ENCODE measurements at regions not wholly inside any gene's neighbourhood (a gene's known extent, or its start where the extent isn't known, plus 50 kb on each side); places are given as distances from the start of the nearest gene placed in this dataset.
A peak's percentile ranks its signal among the peaks of the same experiment; 100 is the strongest.

- H3K9me3 ChIP-seq (replicated peaks; ENCODE audit: control insufficient read depth, insufficient read depth, low read length) = no peaks in the 10 kb centered on the region
- TF ChIP-seq FOS (IDR thresholded peaks at IDR 0.05; ENCODE audit: borderline replicate concordance, insufficient read depth, low read length) (no peak), EZH2 (IDR thresholded peaks at IDR 0.05; ENCODE audit: borderline replicate concordance, low read depth, low read length, severe bottlenecking) (no peak), POLR2AphosphoS5 (IDR thresholded peaks at IDR 0.05; ENCODE audit: insufficient read depth, low read depth, low read length) (no peak), MYC (IDR thresholded peaks at IDR 0.05; ENCODE audit: low read depth, low read length) (no peak)
- intact Hi-C loops (cut with micrococcal nuclease) = no loop called here
- H3K4me3 ChIP-seq (replicated peaks in 1 of 3; ENCODE audit: insufficient read depth in 1 of 3, low read depth in 1 of 3, low read length in 3 of 3) = no peak overlapping the region
- CTCF ChIA-PET = no interaction called here
- H3K4me1 ChIP-seq (ENCODE audit: control insufficient read depth, extremely low read depth, insufficient read depth, low read length) = peaks cover 11% of the 10 kb centered on the region
- no peaks in the 10 kb centered on the region for H3K27me3 ChIP-seq (ENCODE audit: control insufficient read depth in 2 of 2, insufficient read depth in 2 of 2, low read length in 2 of 2)
- no peaks in the 10 kb centered on the region for H3K9me1 ChIP-seq (replicated peaks; ENCODE audit: control insufficient read depth, extremely low read depth, insufficient read depth, low read length)
- H3K4me2 ChIP-seq (ENCODE audit: insufficient read depth, low read length) = no peak overlapping the region
- DNase-seq (ENCODE audit: low read depth, low spot score) (no peak), FAIRE-seq (no peak)
- no peak overlapping the region for H2AFZ ChIP-seq (ENCODE audit: low read depth, low read length)
- no peaks in the 10 kb centered on the region for H3K36me3 ChIP-seq (ENCODE audit: control insufficient read depth in 2 of 2, extremely low read depth in 1 of 2, insufficient read depth in 2 of 2, low read length in 2 of 2)
- POLR2A ChIA-PET = no interaction called here
- H3K79me2 ChIP-seq (ENCODE audit: control insufficient read depth, insufficient read depth, low read length) = no peaks in the 10 kb centered on the region
- H4K20me1 ChIP-seq (replicated peaks; ENCODE audit: control insufficient read depth, extremely low read depth, insufficient read depth, low read length) = no peaks in the 10 kb centered on the region
- BruUV-seq (replicated peaks) = no TSS peak
- no peak overlapping the region for H3K9ac ChIP-seq (replicated peaks; ENCODE audit: extremely low read depth, insufficient read depth, low read length)
- dilution Hi-C loops (cut with MboI; ENCODE audit: extremely low pct_ligation_motif_present, low sequenced_read_pairs) = no loop called here
- no peak overlapping the region for H3K27ac ChIP-seq (ENCODE audit: insufficient read depth, low read depth, low read length)
Observed at GRCh38 chr5:142532781-142533176, 153.1 kb downstream of the FGF1 start.

- Histone ChIP-seq H2AFZ (ENCODE audit: low read depth, low read length) (no peak overlapping the region), H3K9ac (replicated peaks; ENCODE audit: extremely low read depth, insufficient read depth, low read length) (no peak overlapping the region), H3K9me1 (replicated peaks; ENCODE audit: control insufficient read depth, extremely low read depth, insufficient read depth, low read length) (no peaks in the 10 kb centered on the region), H3K27me3 (ENCODE audit: control insufficient read depth in 2 of 2, insufficient read depth in 2 of 2, low read length in 2 of 2) (no peaks in the 10 kb centered on the region), H3K4me3 (replicated peaks in 1 of 3; ENCODE audit: insufficient read depth in 1 of 3, low read depth in 1 of 3, low read length in 3 of 3) (no peak overlapping the region), H3K36me3 (ENCODE audit: control insufficient read depth in 2 of 2, extremely low read depth in 1 of 2, insufficient read depth in 2 of 2, low read length in 2 of 2) (no peaks in the 10 kb centered on the region), H3K9me3 (replicated peaks; ENCODE audit: control insufficient read depth, insufficient read depth, low read length) (no peaks in the 10 kb centered on the region), H4K20me1 (replicated peaks; ENCODE audit: control insufficient read depth, extremely low read depth, insufficient read depth, low read length) (no peaks in the 10 kb centered on the region), H3K4me2 (ENCODE audit: insufficient read depth, low read length) (no peak overlapping the region), H3K27ac (ENCODE audit: insufficient read depth, low read depth, low read length) (no peak overlapping the region), H3K4me1 (ENCODE audit: control insufficient read depth, extremely low read depth, insufficient read depth, low read length) (peaks cover 15% of the 10 kb centered on the region), H3K79me2 (ENCODE audit: control insufficient read depth, insufficient read depth, low read length) (no peaks in the 10 kb centered on the region)
- POLR2A ChIA-PET = no interaction called here
- dilution Hi-C loops (cut with MboI; ENCODE audit: extremely low pct_ligation_motif_present, low sequenced_read_pairs) (no loop called here), intact Hi-C loops (cut with micrococcal nuclease) (no loop called here)
- TF ChIP-seq FOS (IDR thresholded peaks at IDR 0.05; ENCODE audit: borderline replicate concordance, insufficient read depth, low read length) (no peak), EZH2 (IDR thresholded peaks at IDR 0.05; ENCODE audit: borderline replicate concordance, low read depth, low read length, severe bottlenecking) (no peak), MYC (IDR thresholded peaks at IDR 0.05; ENCODE audit: low read depth, low read length) (no peak), POLR2A (IDR thresholded peaks at IDR 0.05; ENCODE audit: low read depth, low read length) (no peak), GATA2 (IDR thresholded peaks at IDR 0.05; ENCODE audit: insufficient read depth, insufficient read length, low read depth, low read length) (no peak)
- TF ChIP-seq, protein P1, sequence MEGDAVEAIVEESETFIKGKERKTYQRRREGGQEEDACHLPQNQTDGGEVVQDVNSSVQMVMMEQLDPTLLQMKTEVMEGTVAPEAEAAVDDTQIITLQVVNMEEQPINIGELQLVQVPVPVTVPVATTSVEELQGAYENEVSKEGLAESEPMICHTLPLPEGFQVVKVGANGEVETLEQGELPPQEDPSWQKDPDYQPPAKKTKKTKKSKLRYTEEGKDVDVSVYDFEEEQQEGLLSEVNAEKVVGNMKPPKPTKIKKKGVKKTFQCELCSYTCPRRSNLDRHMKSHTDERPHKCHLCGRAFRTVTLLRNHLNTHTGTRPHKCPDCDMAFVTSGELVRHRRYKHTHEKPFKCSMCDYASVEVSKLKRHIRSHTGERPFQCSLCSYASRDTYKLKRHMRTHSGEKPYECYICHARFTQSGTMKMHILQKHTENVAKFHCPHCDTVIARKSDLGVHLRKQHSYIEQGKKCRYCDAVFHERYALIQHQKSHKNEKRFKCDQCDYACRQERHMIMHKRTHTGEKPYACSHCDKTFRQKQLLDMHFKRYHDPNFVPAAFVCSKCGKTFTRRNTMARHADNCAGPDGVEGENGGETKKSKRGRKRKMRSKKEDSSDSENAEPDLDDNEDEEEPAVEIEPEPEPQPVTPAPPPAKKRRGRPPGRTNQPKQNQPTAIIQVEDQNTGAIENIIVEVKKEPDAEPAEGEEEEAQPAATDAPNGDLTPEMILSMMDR (IDR thresholded peaks at IDR 0.05; ENCODE audit: extremely low read depth in 1 of 2, insufficient read depth in 1 of 2, low read depth in 1 of 2, low read length in 2 of 2) = no peak
- DNase-seq (ENCODE audit: low read depth, low spot score) (peak; percentile 33), FAIRE-seq (no peak)
- CTCF ChIA-PET = no interaction called here
- no TSS peak for BruUV-seq (replicated peaks)
Observed at GRCh38 chr5:142531977-142532780, 153.7 kb downstream of the FGF1 start.
